ENCODE measurements at regions not wholly inside any gene's neighbourhood (a gene's known extent, or its start where the extent isn't known, plus 50 kb on each side); places are given as distances from the start of the nearest gene placed in this dataset.

DNA sequence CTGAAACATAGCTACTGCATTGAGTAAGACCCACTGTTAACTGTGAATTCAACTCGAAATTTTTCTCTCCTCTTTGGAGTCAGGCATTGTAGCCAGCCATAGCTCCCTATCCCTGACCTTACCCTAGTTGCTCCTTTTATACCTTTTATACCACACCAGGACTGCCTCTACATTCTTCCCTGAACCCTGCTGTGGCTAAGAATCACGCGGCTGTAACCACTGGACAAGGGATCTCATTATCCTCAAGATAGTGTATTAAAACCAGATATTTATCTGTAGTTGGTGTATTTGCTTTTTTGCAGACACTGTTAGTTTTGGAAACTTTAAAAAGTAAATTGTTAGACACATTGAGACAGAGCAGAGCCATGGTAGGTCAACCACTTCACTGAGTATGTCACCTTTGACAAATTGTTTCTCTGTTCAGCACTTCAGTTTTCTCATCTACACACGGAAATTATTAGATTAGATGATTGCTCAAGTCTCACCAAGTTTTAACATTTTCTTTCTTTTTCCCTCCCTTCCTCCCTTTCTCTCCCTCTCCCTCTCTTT lies 136.5 kb upstream of the PRNP start:
- H3K4me3 ChIP-seq (ENCODE audit: low read length), result no peak overlapping the region
- no peak overlapping the region for H2AFZ ChIP-seq (ENCODE audit: low read depth, low read length)
- H3K36me3 ChIP-seq (ENCODE audit: insufficient read depth, low read length), result no peaks in the 10 kb centered on the region
- no peaks in the 10 kb centered on the region for H3K9me3 ChIP-seq (ENCODE audit: low read length)
- no peaks in the 10 kb centered on the region for H3K79me2 ChIP-seq (replicated peaks; ENCODE audit: insufficient read depth, low read length)
- H4K20me1 ChIP-seq (ENCODE audit: insufficient read depth), result no peaks in the 10 kb centered on the region
- H3K9me2 ChIP-seq (ENCODE audit: insufficient read depth, low read length), result no peaks in the 10 kb centered on the region
- no peaks in the 10 kb centered on the region for H3F3A ChIP-seq (ENCODE audit: insufficient read depth, low read length, poor library complexity, severe bottlenecking)
- no peak overlapping the region for H3K9ac ChIP-seq (ENCODE audit: low read length)
- H3K27ac ChIP-seq (ENCODE audit: low read length), result no peak overlapping the region
- H3K27me3 ChIP-seq (ENCODE audit: insufficient read depth, low read depth, low read length), result no peaks in the 10 kb centered on the region
- TF ChIP-seq RAD21 (conservative IDR thresholded peaks at IDR 0.05) (no peak), EZH2 (IDR thresholded peaks at IDR 0.05; ENCODE audit: borderline replicate concordance, insufficient read depth, low read length, poor library complexity, severe bottlenecking) (no peak), POLR2AphosphoS5 (IDR thresholded peaks at IDR 0.05) (no peak), EP300 (conservative IDR thresholded peaks at IDR 0.05; ENCODE audit: poor library complexity, severe bottlenecking) (no peak), SMC3 (conservative IDR thresholded peaks at IDR 0.05; ENCODE audit: poor library complexity) (no peak), MXI1 (conservative IDR thresholded peaks at IDR 0.05; ENCODE audit: poor library complexity, severe bottlenecking) (no peak), TAF1 (IDR thresholded peaks at IDR 0.05; ENCODE audit: low read depth) (no peak)
- TF ChIP-seq, protein P1, sequence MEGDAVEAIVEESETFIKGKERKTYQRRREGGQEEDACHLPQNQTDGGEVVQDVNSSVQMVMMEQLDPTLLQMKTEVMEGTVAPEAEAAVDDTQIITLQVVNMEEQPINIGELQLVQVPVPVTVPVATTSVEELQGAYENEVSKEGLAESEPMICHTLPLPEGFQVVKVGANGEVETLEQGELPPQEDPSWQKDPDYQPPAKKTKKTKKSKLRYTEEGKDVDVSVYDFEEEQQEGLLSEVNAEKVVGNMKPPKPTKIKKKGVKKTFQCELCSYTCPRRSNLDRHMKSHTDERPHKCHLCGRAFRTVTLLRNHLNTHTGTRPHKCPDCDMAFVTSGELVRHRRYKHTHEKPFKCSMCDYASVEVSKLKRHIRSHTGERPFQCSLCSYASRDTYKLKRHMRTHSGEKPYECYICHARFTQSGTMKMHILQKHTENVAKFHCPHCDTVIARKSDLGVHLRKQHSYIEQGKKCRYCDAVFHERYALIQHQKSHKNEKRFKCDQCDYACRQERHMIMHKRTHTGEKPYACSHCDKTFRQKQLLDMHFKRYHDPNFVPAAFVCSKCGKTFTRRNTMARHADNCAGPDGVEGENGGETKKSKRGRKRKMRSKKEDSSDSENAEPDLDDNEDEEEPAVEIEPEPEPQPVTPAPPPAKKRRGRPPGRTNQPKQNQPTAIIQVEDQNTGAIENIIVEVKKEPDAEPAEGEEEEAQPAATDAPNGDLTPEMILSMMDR (IDR thresholded peaks at IDR 0.05; ENCODE audit: poor library complexity, severe bottlenecking), result no peak
- TF ChIP-seq, protein P2, sequence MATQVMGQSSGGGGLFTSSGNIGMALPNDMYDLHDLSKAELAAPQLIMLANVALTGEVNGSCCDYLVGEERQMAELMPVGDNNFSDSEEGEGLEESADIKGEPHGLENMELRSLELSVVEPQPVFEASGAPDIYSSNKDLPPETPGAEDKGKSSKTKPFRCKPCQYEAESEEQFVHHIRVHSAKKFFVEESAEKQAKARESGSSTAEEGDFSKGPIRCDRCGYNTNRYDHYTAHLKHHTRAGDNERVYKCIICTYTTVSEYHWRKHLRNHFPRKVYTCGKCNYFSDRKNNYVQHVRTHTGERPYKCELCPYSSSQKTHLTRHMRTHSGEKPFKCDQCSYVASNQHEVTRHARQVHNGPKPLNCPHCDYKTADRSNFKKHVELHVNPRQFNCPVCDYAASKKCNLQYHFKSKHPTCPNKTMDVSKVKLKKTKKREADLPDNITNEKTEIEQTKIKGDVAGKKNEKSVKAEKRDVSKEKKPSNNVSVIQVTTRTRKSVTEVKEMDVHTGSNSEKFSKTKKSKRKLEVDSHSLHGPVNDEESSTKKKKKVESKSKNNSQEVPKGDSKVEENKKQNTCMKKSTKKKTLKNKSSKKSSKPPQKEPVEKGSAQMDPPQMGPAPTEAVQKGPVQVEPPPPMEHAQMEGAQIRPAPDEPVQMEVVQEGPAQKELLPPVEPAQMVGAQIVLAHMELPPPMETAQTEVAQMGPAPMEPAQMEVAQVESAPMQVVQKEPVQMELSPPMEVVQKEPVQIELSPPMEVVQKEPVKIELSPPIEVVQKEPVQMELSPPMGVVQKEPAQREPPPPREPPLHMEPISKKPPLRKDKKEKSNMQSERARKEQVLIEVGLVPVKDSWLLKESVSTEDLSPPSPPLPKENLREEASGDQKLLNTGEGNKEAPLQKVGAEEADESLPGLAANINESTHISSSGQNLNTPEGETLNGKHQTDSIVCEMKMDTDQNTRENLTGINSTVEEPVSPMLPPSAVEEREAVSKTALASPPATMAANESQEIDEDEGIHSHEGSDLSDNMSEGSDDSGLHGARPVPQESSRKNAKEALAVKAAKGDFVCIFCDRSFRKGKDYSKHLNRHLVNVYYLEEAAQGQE (IDR thresholded peaks at IDR 0.05; ENCODE audit: borderline replicate concordance), result no peak
- H3K4me2 ChIP-seq (ENCODE audit: low read length), result no peak overlapping the region

DNA sequence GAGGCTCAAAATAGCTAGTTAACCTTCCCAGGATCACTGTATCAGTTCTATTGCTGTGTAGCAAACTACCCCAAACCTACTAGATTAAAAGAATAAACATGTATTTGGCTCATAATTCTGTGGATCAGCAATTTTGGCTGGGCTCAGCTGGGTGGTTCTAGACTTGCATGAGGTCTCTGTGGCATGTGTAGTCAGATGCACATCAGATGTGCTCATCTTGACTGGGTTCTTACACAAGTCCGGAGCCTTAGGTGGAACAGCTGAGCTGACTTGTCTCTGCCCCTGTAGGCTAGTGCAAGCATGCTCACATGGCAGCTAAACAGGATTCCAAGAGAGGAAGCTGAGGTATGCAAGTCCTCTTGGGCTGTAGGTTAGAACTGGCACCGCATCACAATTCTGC lies 137.7 kb upstream of the PRNP start:
- Histone ChIP-seq H4K20me1 (ENCODE audit: insufficient read depth) (no peaks in the 10 kb centered on the region), H3K4me2 (ENCODE audit: low read length) (no peak overlapping the region), H3F3A (ENCODE audit: insufficient read depth, low read length, poor library complexity, severe bottlenecking) (no peaks in the 10 kb centered on the region), H3K27me3 (ENCODE audit: insufficient read depth, low read depth, low read length) (no peaks in the 10 kb centered on the region), H3K79me2 (replicated peaks; ENCODE audit: insufficient read depth, low read length) (no peaks in the 10 kb centered on the region), H3K9me3 (ENCODE audit: low read length) (no peaks in the 10 kb centered on the region), H3K4me3 (ENCODE audit: low read length) (no peak overlapping the region), H2AFZ (ENCODE audit: low read depth, low read length) (no peak overlapping the region), H3K36me3 (ENCODE audit: insufficient read depth, low read length) (no peaks in the 10 kb centered on the region), H3K9me2 (ENCODE audit: insufficient read depth, low read length) (no peaks in the 10 kb centered on the region), H3K9ac (ENCODE audit: low read length) (no peak overlapping the region), H3K27ac (ENCODE audit: low read length) (no peak overlapping the region)
- TF ChIP-seq, protein P2 (IDR thresholded peaks at IDR 0.05; ENCODE audit: borderline replicate concordance), result no peak
- TF ChIP-seq MXI1 (conservative IDR thresholded peaks at IDR 0.05; ENCODE audit: poor library complexity, severe bottlenecking), result no peak
- TF ChIP-seq RAD21 (conservative IDR thresholded peaks at IDR 0.05), result no peak
- no peak for TF ChIP-seq EZH2 (IDR thresholded peaks at IDR 0.05; ENCODE audit: borderline replicate concordance, insufficient read depth, low read length, poor library complexity, severe bottlenecking)
- TF ChIP-seq, protein P1 (IDR thresholded peaks at IDR 0.05; ENCODE audit: poor library complexity, severe bottlenecking), result no peak
- no peak for TF ChIP-seq EP300 (conservative IDR thresholded peaks at IDR 0.05; ENCODE audit: poor library complexity, severe bottlenecking)
- no peak for TF ChIP-seq TAF1 (IDR thresholded peaks at IDR 0.05; ENCODE audit: low read depth)
- TF ChIP-seq POLR2AphosphoS5 (IDR thresholded peaks at IDR 0.05), result no peak
- TF ChIP-seq SMC3 (conservative IDR thresholded peaks at IDR 0.05; ENCODE audit: poor library complexity), result no peak
